ENCODE measurements at regions not wholly inside any gene's neighbourhood (a gene's known extent, or its start where the extent isn't known, plus 50 kb on each side); places are given as distances from the start of the nearest gene placed in this dataset.

DNA sequence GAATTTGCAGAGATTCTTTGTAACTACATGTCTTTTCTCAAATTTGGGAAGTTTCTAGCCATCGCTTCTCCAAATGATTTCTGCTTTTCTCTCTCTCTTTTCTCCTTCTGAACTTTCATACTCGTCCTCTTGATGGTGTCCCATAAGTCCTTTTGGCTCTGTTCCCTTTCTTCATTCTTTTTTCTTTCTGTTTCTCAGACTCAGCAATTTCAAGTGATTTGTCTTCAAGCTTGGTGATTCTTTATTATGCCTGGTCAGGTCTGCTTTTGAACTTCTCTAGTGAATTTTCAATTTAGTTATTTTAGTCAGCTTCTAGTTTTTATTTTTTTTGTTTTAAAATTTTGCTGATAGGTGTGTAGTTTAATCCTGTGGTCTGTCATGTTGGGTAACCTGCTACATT is 57.6 kb upstream of the EEF1E1 start:
- Mint-ChIP-seq H3K27ac (ENCODE audit: unreplicated experiment) (no peak overlapping the region), H3K4me3 (ENCODE audit: unreplicated experiment) (no peak overlapping the region), H3K9me3 (ENCODE audit: unreplicated experiment) (peaks cover 2% of the 10 kb centered on the region), H3K4me1 (ENCODE audit: low read depth, unreplicated experiment) (no peaks in the 10 kb centered on the region), H3K36me3 (ENCODE audit: unreplicated experiment) (no peaks in the 10 kb centered on the region), H3K27me3 (ENCODE audit: unreplicated experiment) (no peaks in the 10 kb centered on the region)
- DNase-seq, result no peak
- TF ChIP-seq, protein P1, sequence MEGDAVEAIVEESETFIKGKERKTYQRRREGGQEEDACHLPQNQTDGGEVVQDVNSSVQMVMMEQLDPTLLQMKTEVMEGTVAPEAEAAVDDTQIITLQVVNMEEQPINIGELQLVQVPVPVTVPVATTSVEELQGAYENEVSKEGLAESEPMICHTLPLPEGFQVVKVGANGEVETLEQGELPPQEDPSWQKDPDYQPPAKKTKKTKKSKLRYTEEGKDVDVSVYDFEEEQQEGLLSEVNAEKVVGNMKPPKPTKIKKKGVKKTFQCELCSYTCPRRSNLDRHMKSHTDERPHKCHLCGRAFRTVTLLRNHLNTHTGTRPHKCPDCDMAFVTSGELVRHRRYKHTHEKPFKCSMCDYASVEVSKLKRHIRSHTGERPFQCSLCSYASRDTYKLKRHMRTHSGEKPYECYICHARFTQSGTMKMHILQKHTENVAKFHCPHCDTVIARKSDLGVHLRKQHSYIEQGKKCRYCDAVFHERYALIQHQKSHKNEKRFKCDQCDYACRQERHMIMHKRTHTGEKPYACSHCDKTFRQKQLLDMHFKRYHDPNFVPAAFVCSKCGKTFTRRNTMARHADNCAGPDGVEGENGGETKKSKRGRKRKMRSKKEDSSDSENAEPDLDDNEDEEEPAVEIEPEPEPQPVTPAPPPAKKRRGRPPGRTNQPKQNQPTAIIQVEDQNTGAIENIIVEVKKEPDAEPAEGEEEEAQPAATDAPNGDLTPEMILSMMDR (IDR thresholded peaks at IDR 0.05; ENCODE audit: partially characterized antibody, unreplicated experiment), result no peak

DNA sequence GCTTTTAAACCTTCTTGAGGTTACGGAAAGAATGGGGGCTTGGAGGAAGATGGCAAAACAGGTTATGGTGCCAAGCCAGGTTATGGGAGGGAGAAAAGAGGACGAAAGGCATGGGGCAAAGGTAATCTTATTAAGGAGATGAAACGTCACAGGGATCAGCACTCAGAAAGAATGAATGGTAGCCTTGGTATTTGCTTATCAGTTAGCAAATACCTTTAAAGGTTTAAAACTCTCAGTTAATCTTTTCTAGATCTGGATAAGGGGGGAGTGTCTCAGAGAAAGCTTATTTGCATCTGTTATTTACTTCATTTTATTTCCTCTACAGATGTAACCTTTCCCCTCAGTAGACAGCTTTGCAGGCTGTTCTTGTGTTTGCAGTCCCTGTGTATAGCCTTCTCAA is 55.5 kb upstream of the EEF1E1 start:
- no peaks in the 10 kb centered on the region for H3K27me3 Mint-ChIP-seq (ENCODE audit: unreplicated experiment)
- no peak for DNase-seq
- H3K36me3 Mint-ChIP-seq (ENCODE audit: unreplicated experiment), result no peaks in the 10 kb centered on the region
- H3K4me3 Mint-ChIP-seq (ENCODE audit: unreplicated experiment), result no peak overlapping the region
- peaks cover 2% of the 10 kb centered on the region for H3K9me3 Mint-ChIP-seq (ENCODE audit: unreplicated experiment)
- H3K4me1 Mint-ChIP-seq (ENCODE audit: low read depth, unreplicated experiment), result no peaks in the 10 kb centered on the region
- TF ChIP-seq, protein P1 (IDR thresholded peaks at IDR 0.05; ENCODE audit: partially characterized antibody, unreplicated experiment), result no peak
- H3K27ac Mint-ChIP-seq (ENCODE audit: unreplicated experiment), result no peak overlapping the region

DNA sequence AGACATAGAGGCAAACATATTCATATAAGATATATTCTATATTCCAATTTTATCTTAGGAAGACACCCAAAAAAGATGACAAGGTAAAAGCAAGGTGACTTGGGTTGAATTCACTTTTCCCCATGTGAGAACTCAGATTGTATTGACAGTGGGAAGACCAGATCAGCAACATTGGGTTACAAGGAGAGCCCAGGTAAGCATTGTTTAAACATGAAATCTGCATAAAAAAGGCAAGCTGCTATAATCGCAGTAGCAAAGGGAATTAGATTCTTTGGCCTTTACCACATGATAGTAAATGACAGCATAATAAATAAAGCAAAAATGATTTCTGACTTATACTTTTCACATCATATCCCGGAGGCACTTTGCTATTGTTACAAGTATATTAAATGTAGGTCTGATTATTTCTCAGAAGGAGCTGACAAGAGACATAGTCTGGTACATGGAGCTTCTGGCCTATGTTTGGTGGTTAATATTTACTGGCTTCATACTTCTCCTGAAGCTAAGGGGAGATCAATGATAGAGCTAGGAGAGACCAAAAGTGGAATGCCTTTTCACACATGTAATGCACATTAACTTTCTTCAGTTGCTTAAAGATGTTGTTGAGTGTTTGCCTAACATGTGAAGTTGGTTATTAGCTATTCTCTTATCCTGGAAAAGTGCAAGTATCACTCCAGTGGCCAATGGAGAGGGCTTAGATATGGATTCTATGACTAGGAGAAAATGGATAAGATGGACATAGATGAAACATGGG is 53.1 kb upstream of the EEF1E1 start:
- Mint-ChIP-seq H3K36me3 (ENCODE audit: unreplicated experiment) (no peaks in the 10 kb centered on the region), H3K27me3 (ENCODE audit: unreplicated experiment) (no peaks in the 10 kb centered on the region), H3K27ac (ENCODE audit: unreplicated experiment) (no peak overlapping the region), H3K4me3 (ENCODE audit: unreplicated experiment) (no peak overlapping the region), H3K9me3 (ENCODE audit: unreplicated experiment) (peaks cover 2% of the 10 kb centered on the region), H3K4me1 (ENCODE audit: low read depth, unreplicated experiment) (no peaks in the 10 kb centered on the region)
- no peak for DNase-seq
- TF ChIP-seq, protein P1 (IDR thresholded peaks at IDR 0.05; ENCODE audit: partially characterized antibody, unreplicated experiment), result no peak

Data from glutamatergic neuron (in vitro differentiated cells).